Hepatocyte (in vitro differentiated cells): ENCODE measurements at regions not wholly inside any gene's neighbourhood (a gene's known extent, or its start where the extent isn't known, plus 50 kb on each side); places are given as distances from the start of the nearest gene placed in this dataset.

Experiments
- EZH2 ChIP-seq: fragments of 200-600 bp; sonication (generic); IDR thresholded peaks from 2 replicates; pipeline ENCODE4 v1.6.1; 2016; ENCODE audit warnings: antibody characterized with exemption, mild to moderate bottlenecking, borderline replicate concordance
- EZH2phosphoT487 ChIP-seq: fragments of 200-600 bp; sonication (generic); IDR thresholded peaks from one replicate; pipeline ENCODE4 v1.6.1; 2018; ENCODE audit warnings: antibody characterized with exemption, mild to moderate bottlenecking, low read depth, moderate library complexity; ENCODE audit not compliant: unreplicated experiment, severe bottlenecking
- TF ChIP-seq, protein P1 (sequence below): fragments of 200-600 bp; sonication (generic); IDR thresholded peaks from 2 replicates; pipeline ENCODE4 v1.5.1; 2016; ENCODE audit warnings: antibody characterized with exemption, mild to moderate bottlenecking; ENCODE audit not compliant: poor library complexity

DNA sequence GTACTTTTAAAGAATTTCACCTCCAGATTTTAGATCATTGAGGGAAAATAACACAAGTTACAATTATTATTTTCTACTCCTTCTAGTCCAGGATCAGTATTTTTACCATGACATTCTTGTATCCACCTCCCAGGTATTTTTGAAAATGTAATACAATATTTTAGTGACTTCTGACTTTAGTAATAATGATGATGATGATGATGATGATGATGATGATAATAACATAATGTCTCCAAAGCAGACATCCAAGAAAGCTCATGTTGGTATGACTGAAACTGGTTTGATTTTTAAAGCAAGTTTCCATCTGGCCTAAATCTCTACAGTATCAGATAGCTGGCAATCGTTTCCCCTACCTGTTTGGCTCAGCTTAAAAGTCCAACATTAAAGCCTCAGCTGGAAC lies 140.0 kb upstream of the GULP1 start:
- TF ChIP-seq, protein P1, sequence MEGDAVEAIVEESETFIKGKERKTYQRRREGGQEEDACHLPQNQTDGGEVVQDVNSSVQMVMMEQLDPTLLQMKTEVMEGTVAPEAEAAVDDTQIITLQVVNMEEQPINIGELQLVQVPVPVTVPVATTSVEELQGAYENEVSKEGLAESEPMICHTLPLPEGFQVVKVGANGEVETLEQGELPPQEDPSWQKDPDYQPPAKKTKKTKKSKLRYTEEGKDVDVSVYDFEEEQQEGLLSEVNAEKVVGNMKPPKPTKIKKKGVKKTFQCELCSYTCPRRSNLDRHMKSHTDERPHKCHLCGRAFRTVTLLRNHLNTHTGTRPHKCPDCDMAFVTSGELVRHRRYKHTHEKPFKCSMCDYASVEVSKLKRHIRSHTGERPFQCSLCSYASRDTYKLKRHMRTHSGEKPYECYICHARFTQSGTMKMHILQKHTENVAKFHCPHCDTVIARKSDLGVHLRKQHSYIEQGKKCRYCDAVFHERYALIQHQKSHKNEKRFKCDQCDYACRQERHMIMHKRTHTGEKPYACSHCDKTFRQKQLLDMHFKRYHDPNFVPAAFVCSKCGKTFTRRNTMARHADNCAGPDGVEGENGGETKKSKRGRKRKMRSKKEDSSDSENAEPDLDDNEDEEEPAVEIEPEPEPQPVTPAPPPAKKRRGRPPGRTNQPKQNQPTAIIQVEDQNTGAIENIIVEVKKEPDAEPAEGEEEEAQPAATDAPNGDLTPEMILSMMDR = no peak
- no peak for TF ChIP-seq EZH2phosphoT487
- TF ChIP-seq EZH2 = no peak
